MM.1S (cell line): ENCODE measurements at regions not wholly inside any gene's neighbourhood (a gene's known extent, or its start where the extent isn't known, plus 50 kb on each side); places are given as distances from the start of the nearest gene placed in this dataset.

ENCODE experiments used
- EZH2 ChIP-seq: fragments of 300-600 bp; sonication (generic); optimal IDR thresholded peaks from 2 replicates; pipeline ENCODE3; 2017; ENCODE audit warnings: low read depth, mild to moderate bottlenecking, antibody characterized with exemption, low read length, mixed read lengths
- EZH2phosphoT487 ChIP-seq: fragments of 300-600 bp; sonication (generic); IDR thresholded peaks from 2 replicates; pipeline ENCODE4 v1.6.1; 2018; ENCODE audit warnings: antibody characterized with exemption, low read length
- TF ChIP-seq, protein P1 (sequence below): fragments of 300-600 bp; sonication (generic); IDR thresholded peaks from 2 replicates; pipeline ENCODE4 v1.5.1; 2016; ENCODE audit warnings: antibody characterized with exemption, low read length, mixed read lengths

- TF ChIP-seq, protein P1, sequence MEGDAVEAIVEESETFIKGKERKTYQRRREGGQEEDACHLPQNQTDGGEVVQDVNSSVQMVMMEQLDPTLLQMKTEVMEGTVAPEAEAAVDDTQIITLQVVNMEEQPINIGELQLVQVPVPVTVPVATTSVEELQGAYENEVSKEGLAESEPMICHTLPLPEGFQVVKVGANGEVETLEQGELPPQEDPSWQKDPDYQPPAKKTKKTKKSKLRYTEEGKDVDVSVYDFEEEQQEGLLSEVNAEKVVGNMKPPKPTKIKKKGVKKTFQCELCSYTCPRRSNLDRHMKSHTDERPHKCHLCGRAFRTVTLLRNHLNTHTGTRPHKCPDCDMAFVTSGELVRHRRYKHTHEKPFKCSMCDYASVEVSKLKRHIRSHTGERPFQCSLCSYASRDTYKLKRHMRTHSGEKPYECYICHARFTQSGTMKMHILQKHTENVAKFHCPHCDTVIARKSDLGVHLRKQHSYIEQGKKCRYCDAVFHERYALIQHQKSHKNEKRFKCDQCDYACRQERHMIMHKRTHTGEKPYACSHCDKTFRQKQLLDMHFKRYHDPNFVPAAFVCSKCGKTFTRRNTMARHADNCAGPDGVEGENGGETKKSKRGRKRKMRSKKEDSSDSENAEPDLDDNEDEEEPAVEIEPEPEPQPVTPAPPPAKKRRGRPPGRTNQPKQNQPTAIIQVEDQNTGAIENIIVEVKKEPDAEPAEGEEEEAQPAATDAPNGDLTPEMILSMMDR, result no peak
- TF ChIP-seq EZH2 (no peak), EZH2phosphoT487 (no peak)
Measured at GRCh38 chr10:85193796-85194195, 865.4 kb downstream of the CCSER2 start.
